ENCODE measurements at regions not wholly inside any gene's neighbourhood (a gene's known extent, or its start where the extent isn't known, plus 50 kb on each side); places are given as distances from the start of the nearest gene placed in this dataset.

DNA sequence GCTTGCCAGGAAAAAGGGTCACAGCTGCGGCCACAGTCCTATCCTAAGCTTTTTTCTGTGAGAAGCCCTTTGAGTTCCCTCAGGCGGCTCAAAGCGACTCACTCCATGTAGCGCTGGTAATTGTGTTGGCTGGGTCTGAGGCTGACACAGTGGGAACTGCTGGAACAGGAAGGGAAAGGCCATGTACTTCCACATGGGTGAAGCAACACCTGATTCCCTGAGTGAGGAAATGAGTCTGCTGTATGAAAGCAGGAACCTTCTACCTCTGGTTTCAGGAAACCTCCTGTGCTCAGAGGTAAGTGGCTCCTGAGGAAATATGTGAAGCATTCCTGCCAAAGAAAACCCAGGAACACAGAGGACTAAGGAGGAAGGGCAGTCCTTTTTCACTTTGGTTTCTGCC lies 734.6 kb upstream of the SORCS1 start:
- H2AFZ ChIP-seq (ENCODE audit: low read depth, low read length, severe bottlenecking) = no peak overlapping the region
- H3K4me3 ChIP-seq (ENCODE audit: insufficient read depth, low read length, poor library complexity, severe bottlenecking) = no peak overlapping the region
- H3K36me3 ChIP-seq (ENCODE audit: low read length) = no peaks in the 10 kb centered on the region
- no peaks in the 10 kb centered on the region for H3K9me3 ChIP-seq (ENCODE audit: insufficient read depth, low read length)
- TF ChIP-seq, protein P1, sequence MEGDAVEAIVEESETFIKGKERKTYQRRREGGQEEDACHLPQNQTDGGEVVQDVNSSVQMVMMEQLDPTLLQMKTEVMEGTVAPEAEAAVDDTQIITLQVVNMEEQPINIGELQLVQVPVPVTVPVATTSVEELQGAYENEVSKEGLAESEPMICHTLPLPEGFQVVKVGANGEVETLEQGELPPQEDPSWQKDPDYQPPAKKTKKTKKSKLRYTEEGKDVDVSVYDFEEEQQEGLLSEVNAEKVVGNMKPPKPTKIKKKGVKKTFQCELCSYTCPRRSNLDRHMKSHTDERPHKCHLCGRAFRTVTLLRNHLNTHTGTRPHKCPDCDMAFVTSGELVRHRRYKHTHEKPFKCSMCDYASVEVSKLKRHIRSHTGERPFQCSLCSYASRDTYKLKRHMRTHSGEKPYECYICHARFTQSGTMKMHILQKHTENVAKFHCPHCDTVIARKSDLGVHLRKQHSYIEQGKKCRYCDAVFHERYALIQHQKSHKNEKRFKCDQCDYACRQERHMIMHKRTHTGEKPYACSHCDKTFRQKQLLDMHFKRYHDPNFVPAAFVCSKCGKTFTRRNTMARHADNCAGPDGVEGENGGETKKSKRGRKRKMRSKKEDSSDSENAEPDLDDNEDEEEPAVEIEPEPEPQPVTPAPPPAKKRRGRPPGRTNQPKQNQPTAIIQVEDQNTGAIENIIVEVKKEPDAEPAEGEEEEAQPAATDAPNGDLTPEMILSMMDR (IDR thresholded peaks at IDR 0.05; ENCODE audit: insufficient read depth, low read length, poor library complexity, severe bottlenecking) = no peak
- no peak for TF ChIP-seq EZH2phosphoT487 (conservative IDR thresholded peaks at IDR 0.05; ENCODE audit: low read length)
- H3F3A ChIP-seq (ENCODE audit: insufficient read depth) = no peaks in the 10 kb centered on the region
- no peaks in the 10 kb centered on the region for H3K79me2 ChIP-seq (ENCODE audit: insufficient read depth, low read length)
- no peaks in the 10 kb centered on the region for H3K27me3 ChIP-seq (ENCODE audit: low read length)
- no peak overlapping the region for H3K4me2 ChIP-seq (ENCODE audit: low read depth, low read length, poor library complexity, severe bottlenecking)
- no peaks in the 10 kb centered on the region for H3K9me2 ChIP-seq (replicated peaks; ENCODE audit: insufficient read depth, low read length)
- no peak overlapping the region for H3K9ac ChIP-seq (ENCODE audit: low read length)
- no peak overlapping the region for H3K27ac ChIP-seq (ENCODE audit: low read depth, low read length)
- no peaks in the 10 kb centered on the region for H4K20me1 ChIP-seq (ENCODE audit: low read depth, low read length)

DNA sequence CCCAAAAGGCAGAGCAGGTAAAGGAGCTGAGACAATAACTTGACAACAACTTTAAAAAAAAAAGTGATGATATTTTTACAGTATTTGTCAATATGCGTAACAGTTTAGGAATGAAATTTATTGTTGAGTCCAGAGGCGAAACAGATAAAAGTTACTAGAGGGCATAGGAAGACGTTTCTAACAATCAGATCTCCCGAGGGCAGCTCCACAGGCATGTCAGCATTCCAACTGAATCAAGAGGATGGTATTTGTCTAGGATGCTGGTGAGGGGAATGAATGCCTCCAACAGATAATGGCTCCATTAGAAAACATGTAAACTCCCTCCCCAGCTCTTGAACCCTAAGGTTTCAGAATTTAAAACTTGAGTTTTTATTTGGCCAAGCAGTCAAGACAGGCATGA lies 733.9 kb upstream of the SORCS1 start:
- Histone ChIP-seq H3K27me3 (ENCODE audit: low read length) (no peaks in the 10 kb centered on the region), H3K36me3 (ENCODE audit: low read length) (no peaks in the 10 kb centered on the region), H3K9me3 (ENCODE audit: insufficient read depth, low read length) (no peaks in the 10 kb centered on the region), H3K79me2 (ENCODE audit: insufficient read depth, low read length) (no peaks in the 10 kb centered on the region), H2AFZ (ENCODE audit: low read depth, low read length, severe bottlenecking) (no peak overlapping the region), H3K27ac (ENCODE audit: low read depth, low read length) (no peak overlapping the region), H4K20me1 (ENCODE audit: low read depth, low read length) (no peaks in the 10 kb centered on the region), H3F3A (ENCODE audit: insufficient read depth) (no peaks in the 10 kb centered on the region), H3K9ac (ENCODE audit: low read length) (no peak overlapping the region), H3K4me2 (ENCODE audit: low read depth, low read length, poor library complexity, severe bottlenecking) (no peak overlapping the region), H3K9me2 (replicated peaks; ENCODE audit: insufficient read depth, low read length) (no peaks in the 10 kb centered on the region), H3K4me3 (ENCODE audit: insufficient read depth, low read length, poor library complexity, severe bottlenecking) (no peak overlapping the region)
- no peak for TF ChIP-seq EZH2phosphoT487 (conservative IDR thresholded peaks at IDR 0.05; ENCODE audit: low read length)
- TF ChIP-seq, protein P1 (IDR thresholded peaks at IDR 0.05; ENCODE audit: insufficient read depth, low read length, poor library complexity, severe bottlenecking) = no peak

DNA sequence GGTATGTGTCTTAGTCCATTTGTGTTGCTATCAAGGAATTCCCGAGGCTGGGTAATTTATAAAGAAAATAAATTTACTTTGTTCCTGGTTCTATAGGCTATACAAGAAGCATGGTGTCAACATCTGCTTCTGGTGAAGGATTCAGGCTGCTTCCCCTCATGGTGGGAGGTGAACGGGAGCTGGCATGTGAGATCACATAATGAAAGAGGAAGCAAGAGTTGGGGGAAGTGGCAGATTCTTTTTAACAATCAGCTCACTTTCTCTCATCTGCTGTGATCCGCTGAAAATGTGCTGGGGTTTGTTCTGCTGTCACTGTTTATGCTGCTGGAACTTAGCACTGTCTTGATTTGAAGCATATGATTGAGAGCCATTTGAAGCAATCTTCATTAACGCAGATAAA lies 730.0 kb upstream of the SORCS1 start:
- Histone ChIP-seq H4K20me1 (ENCODE audit: low read depth, low read length) (no peaks in the 10 kb centered on the region), H3K36me3 (ENCODE audit: low read length) (no peaks in the 10 kb centered on the region), H3F3A (ENCODE audit: insufficient read depth) (no peaks in the 10 kb centered on the region), H3K27ac (ENCODE audit: low read depth, low read length) (no peak overlapping the region), H3K4me3 (ENCODE audit: insufficient read depth, low read length, poor library complexity, severe bottlenecking) (no peak overlapping the region), H3K4me2 (ENCODE audit: low read depth, low read length, poor library complexity, severe bottlenecking) (no peak overlapping the region), H3K9me2 (replicated peaks; ENCODE audit: insufficient read depth, low read length) (no peaks in the 10 kb centered on the region), H2AFZ (ENCODE audit: low read depth, low read length, severe bottlenecking) (no peak overlapping the region), H3K9me3 (ENCODE audit: insufficient read depth, low read length) (no peaks in the 10 kb centered on the region), H3K9ac (ENCODE audit: low read length) (no peak overlapping the region), H3K27me3 (ENCODE audit: low read length) (no peaks in the 10 kb centered on the region), H3K79me2 (ENCODE audit: insufficient read depth, low read length) (no peaks in the 10 kb centered on the region)
- TF ChIP-seq EZH2phosphoT487 (conservative IDR thresholded peaks at IDR 0.05; ENCODE audit: low read length) = no peak
- TF ChIP-seq, protein P1 (IDR thresholded peaks at IDR 0.05; ENCODE audit: insufficient read depth, low read length, poor library complexity, severe bottlenecking) = no peak
